HG03066 (cell line): ENCODE measurements at regions not wholly inside any gene's neighbourhood (a gene's known extent, or its start where the extent isn't known, plus 50 kb on each side); places are given as distances from the start of the nearest gene placed in this dataset.

Experiments used
- ATAC-seq: cut with Tn5 transposase; IDR thresholded peaks from one replicate; pipeline ENCODE4 v1.9.1; 2021; ENCODE audit warnings: low read depth; ENCODE audit not compliant: unreplicated experiment

DNA sequence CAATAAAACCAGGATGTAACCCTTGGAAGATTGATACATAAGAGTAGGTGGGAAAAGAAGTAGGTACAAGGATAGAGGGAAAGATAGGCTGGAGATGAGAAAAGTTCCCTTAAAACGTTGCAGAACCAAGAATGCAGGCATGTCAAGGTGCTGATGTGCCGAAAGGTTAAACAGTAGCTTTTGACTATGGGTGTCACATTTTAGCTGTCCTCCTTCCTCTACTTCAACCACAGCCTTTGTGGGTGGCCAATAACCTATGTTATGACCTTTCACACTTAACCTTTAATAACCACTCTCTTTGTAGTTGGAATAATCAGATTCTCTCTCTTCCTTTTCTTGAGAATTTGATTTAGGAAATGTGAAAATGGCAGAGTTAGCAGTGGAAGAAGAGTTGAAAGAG lies 184.5 kb upstream of the GAP43 start:
- ATAC-seq, result no peak

DNA sequence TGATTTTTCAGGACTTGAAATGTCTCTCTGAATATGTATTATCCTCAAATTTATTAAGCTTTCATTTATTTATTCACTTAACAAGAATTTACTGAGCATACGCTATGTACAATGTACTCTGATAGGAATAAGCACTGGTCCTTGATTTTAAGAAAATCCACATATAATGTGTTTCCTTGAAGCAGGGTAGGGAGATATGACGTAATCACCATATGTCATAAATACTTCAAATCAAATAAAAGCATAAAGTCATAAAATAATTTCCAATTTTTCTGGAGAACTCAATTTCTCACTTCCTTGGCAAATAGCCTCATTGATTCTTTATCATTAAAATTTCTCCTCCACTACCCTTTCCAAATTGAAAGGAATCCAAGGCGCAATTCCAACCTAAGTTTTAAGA lies 177.8 kb upstream of the GAP43 start:
- no peak for ATAC-seq

DNA sequence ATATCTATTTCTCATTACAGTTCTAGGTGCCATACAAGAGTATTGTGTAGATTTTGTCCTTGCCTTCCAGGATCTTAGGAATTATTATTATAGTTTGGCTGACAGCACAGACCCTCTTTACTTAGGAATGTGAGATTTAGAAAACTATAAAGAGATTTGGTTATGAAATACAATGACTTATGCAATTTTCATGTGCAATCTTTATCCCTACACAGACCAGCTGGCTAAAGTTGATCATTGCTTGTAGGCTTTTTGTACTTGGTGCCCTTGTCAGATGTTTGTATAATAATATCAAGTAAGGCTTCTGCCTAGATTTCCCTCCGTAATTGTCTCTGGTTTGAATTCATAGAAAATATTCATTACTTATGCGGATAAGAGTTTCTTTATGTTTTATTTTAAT lies 174.5 kb upstream of the GAP43 start:
- no peak for ATAC-seq

DNA sequence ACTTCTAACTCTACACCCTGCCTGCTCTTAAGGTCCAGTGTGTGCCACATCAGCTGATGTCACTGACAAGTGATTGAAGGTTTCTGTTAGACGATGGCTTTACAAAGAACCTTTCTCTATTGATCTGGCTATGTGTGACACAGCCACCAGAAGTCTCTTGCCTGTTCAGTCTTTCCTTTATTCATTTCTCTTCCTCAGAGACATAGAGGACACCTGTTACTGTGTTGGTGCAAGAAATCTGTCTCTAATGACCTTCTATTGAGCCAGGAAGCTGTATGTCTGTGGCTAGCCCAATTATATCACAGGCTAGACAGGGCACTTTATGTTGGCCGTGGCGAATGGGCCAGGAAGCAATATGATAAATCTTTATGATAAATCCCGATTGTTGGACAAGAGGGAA lies 173.3 kb upstream of the GAP43 start:
- ATAC-seq, result no peak

- ATAC-seq, result no peak
These were observed 159.3 kb upstream of the GAP43 start for GRCh38 chr3:115464036-115464435.

DNA sequence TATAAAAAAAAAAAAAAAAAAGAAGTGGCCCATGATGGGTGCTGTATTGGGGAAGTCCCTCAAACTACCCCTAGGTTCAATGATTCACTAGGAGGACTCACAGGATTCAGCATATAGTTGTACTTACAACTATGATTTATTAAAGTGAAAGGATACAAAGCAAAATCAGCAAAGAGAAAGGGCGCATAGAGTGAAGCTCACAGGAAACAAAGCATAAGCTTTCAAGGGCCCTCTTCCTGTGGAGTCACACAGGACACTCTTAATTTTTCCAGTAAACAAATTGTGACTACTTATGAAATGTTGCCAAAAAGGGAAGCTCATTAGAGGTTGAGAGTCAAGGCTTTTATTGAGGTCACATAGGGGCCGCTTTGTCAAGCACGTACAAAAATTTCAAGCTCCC lies 153.7 kb upstream of the GAP43 start:
- ATAC-seq, result no peak

DNA sequence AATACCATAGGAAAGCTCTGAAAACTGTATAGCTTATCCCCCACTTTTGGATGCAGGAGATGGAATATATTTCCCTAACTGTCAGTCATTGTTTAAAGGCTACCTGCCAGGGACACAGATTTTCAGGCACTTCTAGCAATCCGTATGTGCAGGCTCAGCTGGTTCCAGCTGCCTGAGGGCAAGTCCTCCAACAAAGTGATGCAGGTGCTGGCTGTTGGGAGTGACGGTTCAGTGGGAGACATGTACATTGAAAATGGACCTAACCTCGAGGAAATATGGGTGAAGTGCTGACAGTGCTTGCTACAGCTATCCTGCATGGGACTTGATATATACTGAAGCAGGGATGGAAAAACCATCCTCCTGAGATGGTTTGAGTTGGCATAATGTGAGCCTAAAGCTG lies 153.1 kb upstream of the GAP43 start:
- ATAC-seq, result no peak

GRCh38 chr3:115475178-115476041 lies 147.9 kb upstream of the GAP43 start:
- ATAC-seq, result no peak

DNA sequence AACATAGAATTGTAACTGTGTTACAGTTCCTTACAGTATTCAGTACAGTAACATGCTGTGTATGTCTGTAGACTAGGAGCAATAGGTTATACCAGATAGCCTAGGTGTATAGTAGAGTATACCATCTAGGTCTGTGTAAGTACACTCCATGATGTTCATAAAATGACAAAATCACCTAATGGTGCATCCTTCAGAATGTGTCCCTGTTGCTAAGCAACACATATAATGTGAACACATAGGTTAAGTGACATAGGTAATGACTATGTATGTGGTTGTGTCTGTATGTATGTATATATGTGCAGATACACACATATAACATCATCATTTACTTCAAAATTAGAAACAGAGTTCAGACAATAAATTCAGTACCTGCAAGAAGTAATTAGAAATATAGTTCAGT lies 146.8 kb upstream of the GAP43 start:
- ATAC-seq, result no peak

DNA sequence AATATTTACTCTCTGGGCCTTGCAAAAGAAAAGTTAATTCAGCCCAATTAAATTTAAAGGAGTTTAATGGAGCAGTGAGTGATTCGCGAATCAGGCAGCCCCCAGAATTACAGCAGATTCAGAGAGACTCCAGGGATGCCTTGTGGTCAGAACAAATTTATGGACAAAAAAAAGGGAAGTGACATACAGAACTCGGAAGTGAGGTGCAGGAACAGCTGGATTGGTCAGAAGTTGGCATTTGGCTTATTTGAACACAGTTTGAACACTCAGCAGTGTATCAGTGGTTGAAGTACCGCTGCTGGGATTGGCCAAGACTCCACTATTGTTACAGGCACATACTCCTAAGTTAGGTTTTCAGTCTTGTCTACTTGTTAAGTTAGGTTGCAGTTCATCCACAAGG lies 145.0 kb upstream of the GAP43 start:
- no peak for ATAC-seq

DNA sequence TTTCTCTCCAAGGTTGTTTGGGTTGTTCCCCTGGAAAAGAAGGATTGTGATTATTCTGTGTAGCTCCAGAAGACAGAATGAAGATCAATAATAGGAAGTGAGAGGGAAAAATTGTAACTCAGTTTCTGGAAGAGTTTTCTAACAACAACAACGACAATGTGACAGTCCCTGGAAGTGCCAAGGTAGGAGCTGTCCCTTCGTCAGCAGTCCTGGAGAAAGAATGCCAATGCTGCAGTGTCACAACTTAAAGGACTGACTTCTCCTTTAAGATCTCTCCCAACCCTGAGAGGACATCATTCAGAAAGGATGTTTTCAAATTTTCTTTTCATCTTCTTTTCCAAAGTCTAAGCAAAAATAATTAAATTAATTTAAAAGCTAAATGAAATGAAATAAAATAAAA lies 136.4 kb upstream of the GAP43 start:
- ATAC-seq, result no peak

DNA sequence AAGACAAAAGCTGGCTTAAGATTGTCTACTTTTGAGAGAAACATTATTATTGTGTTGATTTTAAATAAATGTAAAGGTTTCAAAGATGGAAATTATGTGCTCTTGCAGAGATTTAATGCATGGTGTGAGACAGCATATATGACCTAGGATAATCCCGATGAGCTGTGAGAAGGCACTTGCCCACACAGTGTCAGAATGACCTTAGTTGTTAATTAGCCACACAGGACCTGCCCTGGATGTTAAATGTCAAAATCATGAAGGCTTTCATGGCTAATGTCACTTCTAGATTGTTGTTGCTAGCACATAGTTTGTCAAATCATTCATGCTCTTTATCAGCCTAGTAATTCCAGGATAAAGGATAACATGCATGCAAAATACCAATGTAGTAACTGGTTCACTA lies 135.3 kb upstream of the GAP43 start:
- ATAC-seq, result no peak

DNA sequence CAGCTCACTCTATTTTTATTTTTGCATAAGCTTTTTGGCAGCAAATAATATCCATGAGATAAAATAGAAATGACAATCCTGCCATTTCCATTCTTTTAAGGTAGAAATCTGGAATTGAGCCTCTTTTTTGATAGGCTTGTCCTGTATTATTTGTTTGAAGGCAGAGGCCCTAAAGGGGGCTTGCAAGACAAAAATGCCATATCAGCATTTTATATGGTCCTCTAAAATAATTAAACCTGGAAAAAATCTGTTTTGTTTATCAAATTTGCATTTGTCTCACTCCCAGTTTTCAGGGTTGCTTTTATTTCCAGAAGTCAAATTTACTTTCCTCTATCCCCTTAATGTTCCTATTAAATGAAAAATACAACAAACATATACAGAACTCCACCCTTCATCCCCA lies 134.9 kb upstream of the GAP43 start:
- no peak for ATAC-seq

DNA sequence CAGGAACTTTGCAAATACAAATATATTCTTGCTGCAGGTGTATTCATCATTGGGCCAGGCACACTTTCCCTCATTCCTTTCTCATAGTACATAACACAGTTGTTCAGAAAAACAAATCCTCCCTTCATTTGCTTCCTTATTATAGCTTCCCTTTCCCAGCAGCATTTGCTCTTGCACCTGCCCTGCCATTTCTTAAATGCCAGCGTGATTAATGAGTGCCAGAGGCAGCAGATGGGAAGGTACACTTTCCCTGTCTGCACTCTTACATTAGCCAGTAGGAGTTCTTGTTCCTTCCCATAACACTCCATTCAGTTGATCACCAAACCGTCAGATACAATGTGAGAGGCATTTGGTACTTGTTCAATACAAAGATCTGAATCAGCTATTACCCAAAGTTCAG lies 128.5 kb upstream of the GAP43 start:
- ATAC-seq, result no peak

- no peak for ATAC-seq
These were observed 124.9 kb upstream of the GAP43 start for GRCh38 chr3:115498421-115498820.

GRCh38 chr3:115498898-115499297 lies 124.4 kb upstream of the GAP43 start:
- no peak for ATAC-seq

DNA sequence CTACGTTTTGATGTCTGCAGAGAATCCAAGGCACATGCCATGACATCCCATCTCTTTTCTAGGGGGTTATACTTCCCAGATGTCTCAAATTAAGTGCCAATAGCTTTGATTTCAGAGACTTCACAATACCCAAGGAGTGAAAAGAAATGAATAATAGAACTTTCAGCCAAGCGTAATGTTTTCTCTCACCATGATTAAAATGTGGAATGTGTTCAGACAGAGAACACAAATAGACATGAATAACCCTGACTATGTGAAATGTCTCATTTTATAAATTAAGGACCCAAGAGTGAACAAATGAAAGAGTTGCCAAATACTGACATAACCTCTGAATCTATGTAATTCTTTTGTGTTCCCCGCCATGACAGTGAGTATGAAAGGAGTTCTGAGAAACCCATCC lies 123.6 kb upstream of the GAP43 start:
- no peak for ATAC-seq

GRCh38 chr3:115500795-115501194 lies 122.5 kb upstream of the GAP43 start:
- ATAC-seq, result no peak

DNA sequence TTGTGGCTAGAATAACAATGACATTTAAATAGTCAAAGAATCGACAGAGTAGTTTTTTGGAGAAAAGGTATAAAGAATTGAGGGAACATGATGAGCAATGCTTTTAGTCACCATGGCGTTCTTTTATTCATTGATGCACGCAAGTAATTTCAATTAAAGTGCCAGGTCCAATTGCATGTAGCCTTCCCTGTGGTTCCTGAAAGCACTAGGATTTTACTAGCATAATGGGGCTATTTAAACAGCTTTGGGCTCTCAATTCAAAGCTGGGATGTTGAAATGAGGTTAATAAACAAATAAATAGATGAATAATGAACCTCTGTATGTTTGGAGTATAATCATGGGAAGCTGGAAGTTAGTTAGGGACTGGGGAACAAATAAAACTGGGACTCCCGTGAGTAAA lies 121.2 kb upstream of the GAP43 start:
- ATAC-seq, result no peak

DNA sequence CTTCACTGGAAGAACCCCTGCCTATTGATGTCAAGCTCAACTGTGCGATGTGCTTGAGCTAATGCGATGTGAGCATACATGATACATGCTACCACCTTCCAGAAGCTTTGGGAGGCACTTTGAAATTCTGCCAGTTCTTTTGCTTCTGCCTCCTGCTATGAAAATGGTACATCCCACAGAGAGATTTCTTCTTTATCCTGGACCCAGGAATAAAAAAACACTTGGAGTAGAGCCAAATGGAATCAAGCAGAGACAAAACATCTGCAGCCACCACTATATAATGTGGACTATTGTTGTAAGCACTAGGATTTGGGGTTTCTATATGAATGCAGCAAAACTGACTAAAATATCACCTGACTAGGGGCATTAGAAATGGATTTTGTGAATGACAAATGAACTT lies 119.9 kb upstream of the GAP43 start:
- no peak for ATAC-seq

DNA sequence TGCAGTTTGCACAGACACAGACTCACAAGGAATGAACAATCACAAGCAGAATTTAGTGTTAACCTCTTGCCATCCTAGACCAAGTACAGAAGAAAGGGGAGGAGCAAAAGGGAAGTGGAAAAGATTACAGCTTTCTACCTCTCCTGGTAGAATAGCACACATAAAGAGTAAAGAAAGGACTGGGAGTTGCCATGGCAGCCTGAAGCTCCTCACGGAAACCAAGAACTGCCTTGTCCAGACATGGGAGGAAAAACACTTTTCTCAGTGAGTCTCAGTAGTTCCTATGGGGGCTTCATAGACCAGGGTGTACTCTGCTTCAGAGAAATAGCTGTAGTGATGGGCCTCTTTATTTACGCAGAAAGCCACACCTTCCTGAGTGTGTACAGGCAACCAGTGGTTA lies 114.7 kb upstream of the GAP43 start:
- no peak for ATAC-seq

DNA sequence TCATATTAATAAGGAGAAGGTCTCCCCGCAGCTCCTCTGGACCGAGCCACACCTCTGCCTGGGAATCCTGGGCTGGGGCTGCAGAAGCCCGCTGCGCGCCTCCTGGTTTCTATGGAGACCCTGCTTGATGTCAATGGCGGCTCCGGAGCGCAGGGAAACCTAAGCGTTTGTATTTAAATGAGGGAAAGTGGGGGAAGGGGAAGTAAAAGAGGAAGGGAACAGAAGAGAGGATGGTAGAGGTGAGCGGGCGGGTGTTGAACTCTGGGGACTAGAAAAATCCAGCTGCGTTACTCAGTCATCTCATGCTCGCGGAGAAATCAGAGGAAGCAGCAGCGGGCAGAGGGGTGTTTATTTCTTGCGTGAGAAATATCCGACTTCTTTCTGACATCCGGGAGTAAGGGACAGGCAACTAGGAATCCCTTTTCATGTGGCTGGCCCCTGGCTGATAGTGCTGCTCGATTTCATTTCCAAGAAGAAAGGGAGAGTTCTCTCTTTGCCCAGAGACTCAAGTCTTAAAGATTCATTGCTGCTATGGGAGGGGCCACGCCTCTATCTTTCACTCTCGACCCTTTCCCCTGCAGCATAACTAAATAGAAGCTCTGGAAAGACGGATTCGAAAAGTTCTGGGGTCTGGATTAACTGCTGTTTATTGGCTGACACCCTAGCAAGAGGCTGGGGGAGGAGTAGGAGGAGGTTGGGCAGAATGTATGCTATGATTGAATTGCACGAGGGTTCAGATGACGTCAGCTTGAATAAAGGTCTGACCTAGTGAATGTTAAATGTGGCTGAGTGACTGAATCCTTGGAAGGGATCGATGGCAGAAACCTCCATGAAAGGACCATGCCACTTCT lies 110.5 kb upstream of the GAP43 start:
- no peak for ATAC-seq
